T-helper 1 cell (primary cell): ENCODE measurements at regions not wholly inside any gene's neighbourhood (a gene's known extent, or its start where the extent isn't known, plus 50 kb on each side); places are given as distances from the start of the nearest gene placed in this dataset.

Experiments used
- DNase-seq, 5 donors: peaks; one replicate each; pipeline ENCODE4 v3.0.0-alpha.2; 2012 to 2020

- DNase-seq, result no peak
Observed at GRCh38 chr1:173403996-173404395, 73.1 kb upstream of the PRDX6 start.

DNA sequence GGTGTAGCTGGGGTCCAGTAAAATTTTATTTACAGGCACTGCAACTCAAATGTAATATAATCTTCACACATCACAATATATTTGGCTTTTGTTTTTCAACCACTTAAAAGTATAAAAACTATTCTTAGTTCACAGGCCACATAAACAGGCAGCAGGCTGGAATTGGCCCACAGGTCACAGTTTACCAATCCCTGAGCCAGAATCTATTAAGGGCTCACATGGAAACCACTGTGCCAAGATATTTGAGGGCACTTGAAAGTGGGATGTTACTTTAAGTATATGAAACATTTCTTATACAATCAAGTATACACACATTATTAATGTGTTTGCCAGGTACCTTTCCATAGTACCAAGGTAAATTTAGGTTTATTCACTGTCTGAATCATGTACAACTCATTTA lies 71.9 kb upstream of the PRDX6 start:
- DNase-seq, result no peak

DNA sequence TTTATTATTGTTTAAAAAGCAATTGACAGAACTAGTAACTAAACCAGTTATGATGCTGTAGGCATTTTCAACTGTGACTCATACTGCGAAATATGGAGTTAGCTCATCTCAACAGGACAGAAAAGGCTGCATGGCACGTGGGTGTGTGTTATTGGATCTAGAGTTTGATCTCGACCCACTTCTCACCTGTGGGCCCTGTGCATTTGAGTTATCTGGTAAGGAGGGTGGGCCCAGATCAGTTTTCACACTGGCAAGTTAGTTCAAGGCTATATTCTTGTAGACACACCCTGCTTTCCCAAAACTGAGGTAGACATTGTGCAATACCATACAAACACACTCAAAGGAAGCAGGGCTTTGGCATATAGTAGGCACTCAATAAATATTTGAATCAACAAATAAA lies 71.3 kb upstream of the PRDX6 start:
- no peak for DNase-seq

DNA sequence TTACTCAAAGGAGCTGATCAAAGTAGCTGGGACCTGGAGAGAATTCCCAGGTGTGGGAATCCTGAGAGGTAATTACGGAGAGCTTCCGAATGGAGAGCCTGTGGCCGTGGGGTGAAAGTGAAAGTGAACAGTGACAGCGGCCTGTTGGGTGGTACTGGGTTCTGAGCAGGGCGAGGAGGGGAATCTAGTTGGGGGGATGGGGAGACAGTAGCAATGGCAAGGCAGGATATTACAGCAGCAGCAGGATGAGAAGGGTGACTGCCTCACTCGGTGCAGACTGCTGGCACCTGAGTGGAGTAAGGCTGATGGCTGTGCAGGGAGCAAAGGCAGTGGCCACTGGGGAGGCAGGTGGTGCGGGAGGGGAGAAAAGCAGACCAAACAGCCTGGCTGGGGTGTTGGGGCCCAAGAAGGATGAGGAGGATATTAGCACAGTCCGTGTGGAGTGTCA lies 70.3 kb upstream of the PRDX6 start:
- no peak for DNase-seq

- no peak for DNase-seq
Observed at GRCh38 chr1:173407846-173408245, 69.3 kb upstream of the PRDX6 start.

GRCh38 chr1:173408886-173409285 lies 68.2 kb upstream of the PRDX6 start:
- no peak for DNase-seq

GRCh38 chr1:173409613-173410012 lies 67.5 kb upstream of the PRDX6 start:
- DNase-seq, result no peak

GRCh38 chr1:173410133-173410793 lies 66.9 kb upstream of the PRDX6 start:
- peak in 1 of 5 donors; percentile 27 for DNase-seq

DNA sequence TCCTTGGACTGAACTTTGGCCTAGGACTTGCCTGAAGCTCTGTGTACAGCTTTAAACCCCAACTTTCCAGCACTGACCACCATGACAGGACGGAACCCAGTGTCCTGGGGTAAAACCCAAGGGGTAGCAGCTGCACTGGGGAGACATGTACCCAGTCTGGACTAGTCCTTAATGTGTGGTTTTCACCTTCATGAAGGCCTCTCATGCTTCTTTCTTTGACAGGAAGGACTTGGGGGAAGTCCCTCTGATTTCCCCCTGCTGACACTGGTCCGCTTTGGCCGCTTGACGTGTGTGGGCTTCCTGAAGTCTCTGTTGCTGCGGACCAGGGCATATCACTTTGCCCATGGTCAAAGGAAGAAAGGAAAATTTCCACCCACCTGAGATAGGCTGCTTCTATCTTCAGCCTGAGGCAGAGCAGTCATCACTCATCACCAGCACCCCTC lies 66.3 kb upstream of the PRDX6 start:
- DNase-seq, result no peak

DNA sequence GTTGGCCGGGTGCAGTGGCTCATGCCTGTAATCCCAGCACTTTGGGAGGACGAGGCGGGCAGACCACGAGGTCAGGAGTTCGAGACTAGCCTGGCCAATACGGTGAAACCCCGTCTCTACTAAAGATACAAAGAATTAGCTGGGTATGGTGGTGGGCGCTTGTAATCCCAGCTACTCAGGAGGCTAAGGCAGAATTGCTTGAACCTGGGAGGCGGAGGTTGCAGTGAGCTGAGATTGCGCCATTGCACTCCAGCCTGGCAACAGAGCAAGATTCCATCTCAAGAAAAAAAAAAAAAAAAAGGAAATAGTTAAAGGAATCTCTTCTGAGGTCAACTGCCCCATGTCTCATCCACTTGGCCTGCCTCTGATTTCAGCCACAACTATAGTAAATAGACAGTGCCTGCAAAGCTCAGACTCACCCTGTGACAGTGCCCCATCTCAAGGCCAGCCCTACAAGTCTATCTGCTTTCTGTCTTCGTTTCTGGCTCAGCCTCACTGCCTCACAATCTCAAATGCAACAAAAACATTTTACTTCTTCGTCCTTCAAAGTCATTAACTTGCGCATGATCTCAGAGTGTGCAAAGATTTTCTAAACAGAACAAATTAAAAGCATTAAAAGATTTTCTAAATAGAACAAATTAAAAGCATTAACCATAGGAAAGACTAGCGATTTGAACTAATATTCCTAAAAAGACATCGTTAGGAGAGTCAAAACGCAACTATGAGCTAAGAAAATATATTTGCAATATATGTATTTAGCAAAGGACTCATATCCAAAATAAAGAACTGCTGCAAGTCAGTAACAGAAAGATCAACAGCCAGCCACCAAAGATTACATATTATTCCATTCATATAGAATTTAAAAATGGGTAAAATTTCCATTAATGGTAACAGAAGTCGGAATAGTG lies 65.0 kb upstream of the PRDX6 start:
- DNase-seq, result no peak

DNA sequence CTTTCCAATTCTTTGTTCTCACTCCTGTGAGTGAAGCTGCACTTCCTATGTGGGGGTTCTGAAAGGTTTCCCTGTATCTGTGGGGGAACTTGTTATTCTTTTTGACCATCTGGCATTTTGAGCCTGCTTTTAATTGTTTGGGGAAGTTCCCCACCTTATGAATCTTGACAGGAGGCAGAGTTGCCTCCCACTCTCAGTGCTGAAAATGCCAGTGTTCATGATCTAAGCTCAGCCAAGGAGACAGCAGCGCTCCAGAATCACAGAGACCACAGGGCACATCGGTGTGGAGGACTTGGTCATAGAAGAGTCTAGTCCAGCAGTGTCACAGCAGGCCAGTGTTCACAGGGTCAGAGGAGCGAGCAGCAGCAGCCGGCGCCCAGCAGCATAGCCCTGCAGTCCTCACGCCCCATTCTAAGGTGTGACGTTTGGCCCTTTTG lies 63.8 kb upstream of the PRDX6 start:
- DNase-seq, result no peak

- no peak for DNase-seq
Observed at GRCh38 chr1:173414136-173414535, 63.0 kb upstream of the PRDX6 start.

DNA sequence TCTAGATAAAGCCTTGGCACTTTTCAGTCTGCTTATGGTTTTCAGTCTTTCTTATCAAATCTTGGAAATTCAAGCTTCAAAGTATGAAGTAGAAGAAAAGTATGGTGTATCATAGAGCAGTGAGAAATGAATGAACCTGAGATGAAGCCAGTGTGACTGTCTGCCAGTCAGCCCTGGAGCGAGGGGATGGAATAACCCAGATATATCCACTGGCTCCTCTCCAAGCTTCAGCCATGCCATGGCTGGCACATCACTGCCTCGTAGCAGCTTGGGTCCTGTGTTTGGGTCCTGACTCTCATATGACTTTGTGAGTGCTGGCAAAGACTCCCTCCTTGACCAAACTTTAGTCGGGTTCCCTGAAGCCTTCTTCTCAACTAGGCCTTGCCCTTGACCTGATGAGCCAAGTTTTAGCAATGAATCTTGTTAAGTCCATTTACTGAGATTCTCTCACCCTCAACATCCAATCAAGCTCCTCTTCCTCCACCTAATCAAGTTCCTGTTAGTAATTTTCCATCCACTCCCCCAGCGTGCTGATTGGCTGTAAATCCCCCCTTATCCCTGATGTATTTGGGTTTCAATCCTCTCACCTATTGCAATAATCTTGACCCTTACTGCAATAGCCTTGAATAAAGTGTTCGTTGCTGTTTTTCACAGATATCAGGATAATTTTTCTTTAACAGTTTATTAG lies 62.5 kb upstream of the PRDX6 start:
- DNase-seq, result no peak

DNA sequence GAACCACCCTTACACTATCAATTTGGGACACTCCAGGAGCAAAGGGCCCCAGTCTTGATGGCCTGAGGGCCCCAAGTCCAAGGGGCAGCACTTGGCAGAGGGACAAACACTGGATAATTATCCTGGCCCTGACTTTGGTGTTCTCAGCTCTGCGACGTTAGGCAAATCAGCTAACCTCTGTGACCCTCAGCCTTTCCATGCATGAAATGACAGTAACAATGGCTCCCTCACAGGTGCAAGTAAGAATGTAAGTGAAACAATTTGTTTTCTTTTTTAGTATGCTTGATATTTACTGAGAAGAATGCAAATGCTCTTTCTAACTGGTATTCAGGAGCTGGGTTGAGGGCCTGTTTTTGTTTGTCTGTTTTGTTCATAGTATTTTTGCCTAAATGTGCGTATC lies 61.6 kb upstream of the PRDX6 start:
- no peak for DNase-seq

DNA sequence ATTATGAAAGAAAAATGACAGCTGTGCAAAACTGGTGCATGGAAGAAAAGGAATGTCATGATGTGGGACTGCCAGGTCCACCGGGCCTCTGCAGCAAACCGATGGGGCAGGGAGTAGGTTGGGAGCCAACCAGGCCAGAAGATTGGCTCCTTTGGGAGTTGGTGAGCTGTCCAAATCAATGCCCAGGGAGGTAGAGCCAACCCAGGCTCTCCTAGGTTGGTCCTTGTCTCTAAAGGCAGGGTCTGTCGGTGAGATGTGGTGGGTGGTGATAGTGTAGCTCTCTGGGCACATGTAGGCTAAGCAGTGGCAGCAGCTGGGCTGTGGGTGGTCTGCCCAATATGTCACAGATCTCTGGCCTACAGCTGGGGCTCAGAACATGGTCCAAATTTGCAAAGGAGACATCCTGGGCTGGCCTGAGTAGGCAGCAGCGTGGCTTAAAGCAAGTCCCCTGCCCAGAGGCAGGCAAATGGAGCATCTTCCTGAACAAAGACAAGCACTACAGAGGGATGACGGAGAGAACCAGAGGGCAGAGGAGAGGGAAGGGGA lies 61.2 kb upstream of the PRDX6 start:
- no peak for DNase-seq

GRCh38 chr1:173417563-173417962 lies 59.6 kb upstream of the PRDX6 start:
- no peak for DNase-seq

GRCh38 chr1:173418107-173418985 lies 58.8 kb upstream of the PRDX6 start:
- DNase-seq, result no peak

GRCh38 chr1:173420330-173420806 lies 56.8 kb upstream of the PRDX6 start:
- DNase-seq, result peak in 4 of 5 donors; percentile 36 to 67 (median 50)

- DNase-seq, result no peak
Observed at GRCh38 chr1:173421286-173421685, 55.8 kb upstream of the PRDX6 start.

- no peak for DNase-seq
Observed at GRCh38 chr1:173421789-173422188, 55.3 kb upstream of the PRDX6 start.

GRCh38 chr1:173422456-173422976 lies 54.6 kb upstream of the PRDX6 start:
- DNase-seq, result no peak

GRCh38 chr1:173423291-173423690 lies 53.8 kb upstream of the PRDX6 start:
- no peak for DNase-seq
